Activated effector memory CD4-positive, alpha-beta T cell treated with Interleukin-2 at 50 U/mL for 16 hours (primary cell): ENCODE measurements at regions not wholly inside any gene's neighbourhood (a gene's known extent, or its start where the extent isn't known, plus 50 kb on each side); places are given as distances from the start of the nearest gene placed in this dataset.

Experiments
- DNase-seq: peaks from one replicate; pipeline ENCODE4 v3.0.0-alpha.2; 2020

GRCh38 chr13:73997964-73998363 lies 136.2 kb downstream of the KLF12 start:
- DNase-seq = no peak

- no peak for DNase-seq
Measured at GRCh38 chr13:73996569-73996968, 137.6 kb downstream of the KLF12 start.

- DNase-seq = no peak
Measured at GRCh38 chr13:73995736-73996135, 138.5 kb downstream of the KLF12 start.

GRCh38 chr13:73993661-73994060 lies 140.5 kb downstream of the KLF12 start:
- DNase-seq = no peak

- DNase-seq = no peak
Measured at GRCh38 chr13:73991884-73992283, 142.3 kb downstream of the KLF12 start.

GRCh38 chr13:73991384-73991783 lies 142.8 kb downstream of the KLF12 start:
- no peak for DNase-seq

- DNase-seq = no peak
Measured at GRCh38 chr13:73989244-73989843, 144.9 kb downstream of the KLF12 start.

- DNase-seq = no peak
Measured at GRCh38 chr13:73988461-73988860, 145.7 kb downstream of the KLF12 start.

GRCh38 chr13:73987618-73988017 lies 146.6 kb downstream of the KLF12 start:
- no peak for DNase-seq

GRCh38 chr13:73985783-73986182 lies 148.4 kb downstream of the KLF12 start:
- DNase-seq = no peak

GRCh38 chr13:73984949-73985691 lies 149.1 kb downstream of the KLF12 start:
- DNase-seq = peak; percentile 55

GRCh38 chr13:73984201-73984600 lies 150.0 kb downstream of the KLF12 start:
- DNase-seq = no peak

GRCh38 chr13:73983109-73983508 lies 151.1 kb downstream of the KLF12 start:
- DNase-seq = no peak

GRCh38 chr13:73981595-73981994 lies 152.6 kb downstream of the KLF12 start:
- DNase-seq = no peak

GRCh38 chr13:73975767-73976166 lies 158.4 kb downstream of the KLF12 start:
- DNase-seq = no peak

GRCh38 chr13:73974051-73974450 lies 160.2 kb downstream of the KLF12 start:
- no peak for DNase-seq

GRCh38 chr13:73973156-73973555 lies 161.0 kb downstream of the KLF12 start:
- no peak for DNase-seq

GRCh38 chr13:73972545-73972944 lies 161.7 kb downstream of the KLF12 start:
- DNase-seq = no peak

GRCh38 chr13:73971481-73971880 lies 162.7 kb downstream of the KLF12 start:
- no peak for DNase-seq

GRCh38 chr13:73970421-73971055 lies 163.7 kb downstream of the KLF12 start:
- no peak for DNase-seq

GRCh38 chr13:73967397-73968165 lies 166.6 kb downstream of the KLF12 start:
- DNase-seq = no peak

- DNase-seq = no peak
Measured at GRCh38 chr13:73966331-73966730, 167.9 kb downstream of the KLF12 start.

- DNase-seq = no peak
Measured at GRCh38 chr13:73962284-73962683, 171.9 kb downstream of the KLF12 start.

GRCh38 chr13:73961181-73961580 lies 173.0 kb downstream of the KLF12 start:
- DNase-seq = no peak
